DMS53 treated with DMSO at 0.1 percent for 48 hours (cell line): ENCODE measurements at regions not wholly inside any gene's neighbourhood (a gene's known extent, or its start where the extent isn't known, plus 50 kb on each side); places are given as distances from the start of the nearest gene placed in this dataset.

Experiments
- DNase-seq: peaks from one replicate; lab custom pipeline; 2025; ENCODE audit not compliant: unreplicated experiment; lab: John Stamatoyannopoulos, UW

GRCh38 chr2:144959416-144959815 is 439.5 kb upstream of the ZEB2 start:
- no peak for DNase-seq

GRCh38 chr2:144950899-144951560 is 431.1 kb upstream of the ZEB2 start:
- DNase-seq = no peak

GRCh38 chr2:144948205-144948855 is 428.4 kb upstream of the ZEB2 start:
- DNase-seq = no peak

- DNase-seq = no peak
These were observed 427.8 kb upstream of the ZEB2 start for GRCh38 chr2:144947709-144948037.

GRCh38 chr2:144946263-144946662 is 426.3 kb upstream of the ZEB2 start:
- DNase-seq = no peak

GRCh38 chr2:144944546-144945220 is 424.8 kb upstream of the ZEB2 start:
- no peak for DNase-seq

GRCh38 chr2:144943986-144944385 is 424.1 kb upstream of the ZEB2 start:
- no peak for DNase-seq

GRCh38 chr2:144943293-144943941 is 423.5 kb upstream of the ZEB2 start:
- no peak for DNase-seq

- no peak for DNase-seq
These were observed 422.8 kb upstream of the ZEB2 start for GRCh38 chr2:144942516-144943256.

- no peak for DNase-seq
These were observed 422.0 kb upstream of the ZEB2 start for GRCh38 chr2:144941743-144942488.

GRCh38 chr2:144939590-144939989 is 419.7 kb upstream of the ZEB2 start:
- DNase-seq = no peak

GRCh38 chr2:144937910-144938709 is 418.2 kb upstream of the ZEB2 start:
- DNase-seq = no peak

- DNase-seq = no peak
These were observed 417.1 kb upstream of the ZEB2 start for GRCh38 chr2:144937066-144937465.

GRCh38 chr2:144936442-144936841 is 416.5 kb upstream of the ZEB2 start:
- DNase-seq = no peak

- no peak for DNase-seq
These were observed 415.8 kb upstream of the ZEB2 start for GRCh38 chr2:144935736-144936135.

GRCh38 chr2:144935191-144935590 is 415.3 kb upstream of the ZEB2 start:
- no peak for DNase-seq

- no peak for DNase-seq
These were observed 412.0 kb upstream of the ZEB2 start for GRCh38 chr2:144931960-144932359.

- no peak for DNase-seq
These were observed 411.6 kb upstream of the ZEB2 start for GRCh38 chr2:144931480-144931879.

GRCh38 chr2:144927429-144927828 is 407.5 kb upstream of the ZEB2 start:
- DNase-seq = no peak

GRCh38 chr2:144925886-144926285 is 406.0 kb upstream of the ZEB2 start:
- DNase-seq = no peak
